Gastrocnemius medialis (tissue), 4 donors: ENCODE measurements at regions not wholly inside any gene's neighbourhood (a gene's known extent, or its start where the extent isn't known, plus 50 kb on each side); places are given as distances from the start of the nearest gene placed in this dataset.

Experiments
- POLR2A ChIP-seq, 2 donors: fragments of 450-650 bp; IDR thresholded peaks; one replicate each; pipeline ENCODE4 v1.6.1; 2017; ENCODE audit warnings: antibody characterized with exemption in 2 of 2, mild to moderate bottlenecking in 2 of 2, moderate library complexity in 2 of 2
- TF ChIP-seq, protein P1 (sequence below), 5 experiments: fragments of 450-650 bp in 3 of 5; fragments of 200-600 bp in 2 of 5; sonication (generic) in 2 of 5; IDR thresholded peaks in 4 of 5; conservative IDR thresholded peaks in 1 of 5; 1 replicate in 4 of 5; 2 replicates in 1 of 5; pipeline ENCODE4 v1.5.1; 2016 to 2019; ENCODE audit warnings: antibody characterized with exemption in 5 of 5, mild to moderate bottlenecking in 3 of 5, moderate library complexity in 3 of 5

DNA sequence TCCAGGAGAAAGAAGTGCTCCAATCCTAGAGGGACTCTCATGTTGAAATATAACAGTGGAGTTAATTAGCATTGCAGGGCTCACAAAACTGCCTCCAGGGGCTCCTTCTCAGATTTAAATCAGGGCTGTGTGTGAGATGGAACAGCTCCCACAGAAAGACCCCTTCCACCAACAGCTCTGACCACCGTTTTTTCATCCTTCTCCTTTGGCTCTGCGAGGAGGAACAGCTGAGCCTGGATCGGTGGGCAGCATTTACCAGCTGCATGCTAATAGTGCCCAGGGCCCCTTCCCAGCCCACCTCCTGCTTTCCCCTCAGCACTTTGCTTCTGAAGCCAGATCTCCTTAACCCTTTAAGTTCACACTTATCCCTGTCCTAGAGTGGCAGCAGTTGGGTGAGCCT lies 119.2 kb upstream of the UBE2E1 start:
- TF ChIP-seq, protein P1, sequence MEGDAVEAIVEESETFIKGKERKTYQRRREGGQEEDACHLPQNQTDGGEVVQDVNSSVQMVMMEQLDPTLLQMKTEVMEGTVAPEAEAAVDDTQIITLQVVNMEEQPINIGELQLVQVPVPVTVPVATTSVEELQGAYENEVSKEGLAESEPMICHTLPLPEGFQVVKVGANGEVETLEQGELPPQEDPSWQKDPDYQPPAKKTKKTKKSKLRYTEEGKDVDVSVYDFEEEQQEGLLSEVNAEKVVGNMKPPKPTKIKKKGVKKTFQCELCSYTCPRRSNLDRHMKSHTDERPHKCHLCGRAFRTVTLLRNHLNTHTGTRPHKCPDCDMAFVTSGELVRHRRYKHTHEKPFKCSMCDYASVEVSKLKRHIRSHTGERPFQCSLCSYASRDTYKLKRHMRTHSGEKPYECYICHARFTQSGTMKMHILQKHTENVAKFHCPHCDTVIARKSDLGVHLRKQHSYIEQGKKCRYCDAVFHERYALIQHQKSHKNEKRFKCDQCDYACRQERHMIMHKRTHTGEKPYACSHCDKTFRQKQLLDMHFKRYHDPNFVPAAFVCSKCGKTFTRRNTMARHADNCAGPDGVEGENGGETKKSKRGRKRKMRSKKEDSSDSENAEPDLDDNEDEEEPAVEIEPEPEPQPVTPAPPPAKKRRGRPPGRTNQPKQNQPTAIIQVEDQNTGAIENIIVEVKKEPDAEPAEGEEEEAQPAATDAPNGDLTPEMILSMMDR (IDR thresholded peaks at IDR 0.05 in 4 of 5, conservative IDR thresholded peaks at IDR 0.05 in 1 of 5) = no peak
- TF ChIP-seq POLR2A (IDR thresholded peaks at IDR 0.05) = no peak
